Neural progenitor cell (in vitro differentiated cells): ENCODE measurements at regions not wholly inside any gene's neighbourhood (a gene's known extent, or its start where the extent isn't known, plus 50 kb on each side); places are given as distances from the start of the nearest gene placed in this dataset.

Source experiments
- EZH2phosphoT487 ChIP-seq: fragments of 200-600 bp; sonication (generic); IDR thresholded peaks from 2 replicates; pipeline ENCODE4 v1.6.1; 2017; ENCODE audit warnings: antibody characterized with exemption
- TF ChIP-seq, protein P1 (sequence below): fragments of 200-600 bp; sonication (generic); IDR thresholded peaks from 2 replicates; pipeline ENCODE4 v1.5.1; 2017; ENCODE audit warnings: antibody characterized with exemption, mild to moderate bottlenecking

DNA sequence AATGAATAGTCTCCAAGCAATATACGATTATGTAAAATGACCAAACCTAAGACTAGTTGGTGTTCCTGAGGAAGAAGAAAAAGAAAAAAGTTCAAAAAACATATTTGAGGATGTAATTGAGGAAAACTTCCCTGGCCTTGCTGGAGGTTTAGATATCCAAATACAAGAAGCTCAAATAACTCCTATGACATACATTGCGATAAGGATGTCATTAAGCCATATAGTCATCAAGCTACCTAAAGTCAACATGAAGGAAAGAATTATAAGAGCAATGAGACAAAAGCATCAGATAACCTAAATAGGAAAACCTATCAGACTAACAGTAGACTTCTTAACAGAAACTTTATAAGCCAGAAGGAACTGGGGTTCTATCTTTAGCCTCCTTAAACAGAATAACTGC is 231.1 kb downstream of the TUSC7 start:
- TF ChIP-seq, protein P1, sequence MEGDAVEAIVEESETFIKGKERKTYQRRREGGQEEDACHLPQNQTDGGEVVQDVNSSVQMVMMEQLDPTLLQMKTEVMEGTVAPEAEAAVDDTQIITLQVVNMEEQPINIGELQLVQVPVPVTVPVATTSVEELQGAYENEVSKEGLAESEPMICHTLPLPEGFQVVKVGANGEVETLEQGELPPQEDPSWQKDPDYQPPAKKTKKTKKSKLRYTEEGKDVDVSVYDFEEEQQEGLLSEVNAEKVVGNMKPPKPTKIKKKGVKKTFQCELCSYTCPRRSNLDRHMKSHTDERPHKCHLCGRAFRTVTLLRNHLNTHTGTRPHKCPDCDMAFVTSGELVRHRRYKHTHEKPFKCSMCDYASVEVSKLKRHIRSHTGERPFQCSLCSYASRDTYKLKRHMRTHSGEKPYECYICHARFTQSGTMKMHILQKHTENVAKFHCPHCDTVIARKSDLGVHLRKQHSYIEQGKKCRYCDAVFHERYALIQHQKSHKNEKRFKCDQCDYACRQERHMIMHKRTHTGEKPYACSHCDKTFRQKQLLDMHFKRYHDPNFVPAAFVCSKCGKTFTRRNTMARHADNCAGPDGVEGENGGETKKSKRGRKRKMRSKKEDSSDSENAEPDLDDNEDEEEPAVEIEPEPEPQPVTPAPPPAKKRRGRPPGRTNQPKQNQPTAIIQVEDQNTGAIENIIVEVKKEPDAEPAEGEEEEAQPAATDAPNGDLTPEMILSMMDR: no peak
- no peak for TF ChIP-seq EZH2phosphoT487
